ENCODE measurements at regions not wholly inside any gene's neighbourhood (a gene's known extent, or its start where the extent isn't known, plus 50 kb on each side); places are given as distances from the start of the nearest gene placed in this dataset.

DNA sequence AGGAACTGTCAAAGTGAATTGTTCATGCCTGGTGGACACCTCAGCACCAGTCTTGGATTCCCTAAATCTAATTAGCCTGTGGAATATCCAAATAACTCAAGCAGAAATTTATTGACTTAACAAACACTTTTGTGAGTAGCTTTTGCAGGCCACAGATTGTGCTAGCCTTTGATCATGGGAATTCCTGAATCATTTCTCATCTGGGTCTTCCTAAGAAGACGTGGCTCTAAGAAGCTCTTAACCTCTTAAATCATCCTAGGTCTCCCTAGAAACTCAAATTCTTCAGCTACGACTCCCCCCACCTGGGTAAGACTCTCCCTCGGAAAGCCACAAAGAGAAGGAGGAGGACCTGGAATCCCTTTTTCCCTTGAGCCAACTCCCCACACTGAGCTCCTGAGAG lies 53.8 kb upstream of the PSEN2 start:
- DNase-seq (ENCODE audit: low read depth), result no peak

DNA sequence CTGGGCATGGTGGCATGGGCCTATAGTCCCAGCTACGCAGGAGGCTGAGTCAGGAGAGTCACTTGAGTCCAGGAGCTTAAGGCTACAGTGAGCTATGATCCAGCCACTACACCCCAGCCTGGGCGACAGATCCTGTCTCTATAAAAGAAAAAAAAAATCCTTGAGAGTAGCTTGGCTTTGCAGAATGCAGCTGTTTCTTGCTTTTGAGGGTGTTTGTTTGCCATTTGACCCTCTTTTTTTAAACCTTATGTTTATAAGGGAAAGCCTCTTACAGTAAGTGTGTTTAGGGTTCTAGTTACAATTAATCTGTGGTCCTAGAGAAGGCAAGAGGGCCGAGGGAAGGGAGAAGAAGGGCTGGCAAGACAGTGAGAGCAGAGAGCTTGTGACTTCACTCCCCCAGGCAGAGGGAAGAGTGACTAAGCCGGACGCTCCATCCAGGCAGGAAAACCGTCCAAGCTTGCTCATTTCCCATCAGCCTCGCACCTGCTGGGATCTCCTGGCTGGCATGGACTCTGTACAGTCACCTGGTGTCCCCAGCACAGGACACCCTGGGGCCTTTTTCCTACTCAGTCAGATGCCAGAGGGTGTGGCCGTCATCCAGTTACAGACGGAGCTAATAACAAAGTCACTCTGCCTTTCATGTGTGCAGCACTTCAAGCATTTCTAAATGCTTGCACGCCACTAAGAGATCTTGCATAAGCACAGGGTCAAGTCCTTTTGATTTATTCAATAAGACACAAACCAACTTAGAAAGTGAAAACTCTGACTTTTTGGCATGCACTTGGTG lies 55.5 kb upstream of the PSEN2 start:
- no peak for DNase-seq (ENCODE audit: low read depth)

DNA sequence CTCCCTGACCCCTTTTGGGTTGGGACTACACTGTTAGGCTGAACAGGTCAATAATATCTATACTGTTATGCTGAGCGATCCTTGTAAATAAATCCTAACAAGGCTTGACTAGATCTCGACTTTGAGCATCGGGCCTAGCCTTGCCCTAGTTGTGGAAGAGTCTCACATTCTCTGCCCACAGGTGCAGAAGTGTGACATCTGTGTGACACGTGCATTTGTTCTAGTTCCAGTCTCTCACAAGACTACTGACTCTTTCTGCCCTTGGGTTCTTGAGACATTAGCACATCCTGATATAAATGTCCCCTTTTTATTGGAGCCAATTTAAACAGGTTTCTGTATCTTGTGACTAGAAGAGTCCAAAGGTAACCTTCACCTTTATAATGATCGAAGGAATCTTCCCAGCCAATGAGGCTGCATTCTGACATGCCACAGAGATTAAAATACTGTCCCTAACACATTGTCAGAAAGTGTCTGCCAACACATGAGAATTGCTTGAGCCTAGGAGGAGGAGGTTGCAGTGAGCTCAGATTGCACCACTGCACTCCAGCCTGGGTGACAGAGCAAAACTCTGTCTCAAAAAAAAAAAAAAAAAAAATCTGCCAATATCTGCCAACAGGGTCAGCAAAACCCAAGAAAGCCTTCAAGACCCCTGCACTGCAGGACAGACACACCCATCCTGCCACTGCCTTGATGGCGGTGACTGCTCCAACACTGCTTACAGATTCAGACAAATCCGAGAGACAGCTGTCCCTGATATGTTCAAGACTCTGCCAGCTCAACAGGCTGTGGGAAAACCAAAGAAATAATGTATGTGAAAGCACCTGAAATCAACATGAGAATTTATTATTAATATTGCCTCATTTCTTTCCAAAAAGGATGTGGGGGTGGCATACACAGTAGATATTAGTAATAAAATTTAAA lies 56.5 kb upstream of the PSEN2 start:
- no peak for DNase-seq (ENCODE audit: low read depth)

DNA sequence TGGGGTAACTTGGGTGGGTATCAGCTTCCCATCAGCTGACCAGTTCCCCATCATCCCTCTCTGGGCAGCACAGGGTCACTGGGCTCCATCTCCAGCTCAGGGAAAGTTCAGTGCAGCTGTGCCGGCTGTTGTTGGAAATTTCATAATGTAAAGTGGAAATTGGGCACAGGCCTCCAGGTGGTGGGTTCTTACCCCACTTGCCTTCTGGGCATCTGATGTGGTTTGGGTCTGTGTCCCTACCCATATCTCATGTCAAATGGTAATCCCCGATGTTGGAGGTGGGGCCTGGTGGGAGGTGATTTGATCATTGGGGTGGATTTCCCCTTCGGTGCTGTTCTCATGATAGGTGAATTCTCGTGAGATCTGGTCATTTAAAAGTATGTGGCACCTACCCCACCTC lies 59.7 kb upstream of the PSEN2 start:
- DNase-seq (ENCODE audit: low read depth), result no peak

DNA sequence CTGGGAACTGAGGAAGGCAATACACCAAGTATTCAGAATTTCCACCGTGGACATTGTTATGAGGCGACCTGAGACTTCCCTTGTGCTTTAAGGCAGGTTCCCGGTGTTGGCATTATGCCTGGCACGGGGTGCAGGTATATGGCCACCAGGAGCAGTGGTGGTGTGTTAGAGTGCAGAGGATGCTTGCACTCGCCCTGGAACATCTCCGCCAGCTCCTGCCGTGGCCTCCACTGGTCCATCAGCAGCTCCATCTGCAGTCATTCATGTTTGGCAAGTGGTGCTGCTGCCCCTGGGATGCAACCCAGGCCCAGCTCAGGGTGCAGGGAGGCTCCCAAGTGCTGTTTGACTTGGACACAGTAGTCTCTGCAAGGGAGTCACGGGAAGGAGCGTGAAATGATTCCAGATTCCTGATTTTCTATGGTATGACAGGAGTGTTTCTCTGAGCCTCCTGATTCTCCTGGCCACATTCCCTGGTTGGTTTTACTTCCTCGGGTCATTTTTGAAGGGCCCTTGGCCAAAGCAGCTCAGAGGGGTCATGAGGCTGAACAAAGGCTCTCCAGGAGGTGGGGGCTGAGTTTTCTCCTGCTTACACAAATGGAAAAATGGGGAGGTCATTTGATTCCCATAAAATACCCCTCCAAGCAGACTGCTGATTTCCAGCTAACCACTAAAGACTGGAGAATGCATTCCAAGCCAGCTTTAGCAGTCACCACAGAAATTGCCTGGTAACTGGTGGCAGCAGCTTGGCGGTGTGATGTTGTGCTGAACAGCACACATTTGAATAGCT lies 60.4 kb upstream of the PSEN2 start:
- DNase-seq (ENCODE audit: low read depth), result no peak

DNA sequence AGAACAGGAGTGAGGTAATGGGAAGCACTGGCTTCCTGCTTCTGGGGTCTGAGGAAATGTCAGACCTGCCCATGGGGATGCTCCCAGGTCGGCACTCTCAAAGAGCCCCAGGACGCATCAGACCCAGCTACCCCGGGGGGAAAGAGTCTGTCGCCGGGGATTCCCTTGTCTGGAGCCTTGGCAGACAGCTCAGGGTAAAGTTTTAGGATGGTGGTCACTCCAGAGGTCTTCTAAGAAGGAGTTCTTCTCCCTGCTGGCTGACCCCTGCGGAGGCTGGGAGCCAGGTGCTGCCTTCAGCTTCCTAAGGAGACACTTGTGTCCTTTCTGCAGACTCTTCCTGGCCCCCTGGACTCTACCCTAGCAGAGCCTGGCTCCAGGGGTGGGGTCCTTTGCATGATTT lies 61.9 kb upstream of the PSEN2 start:
- no peak for DNase-seq (ENCODE audit: low read depth)

DNA sequence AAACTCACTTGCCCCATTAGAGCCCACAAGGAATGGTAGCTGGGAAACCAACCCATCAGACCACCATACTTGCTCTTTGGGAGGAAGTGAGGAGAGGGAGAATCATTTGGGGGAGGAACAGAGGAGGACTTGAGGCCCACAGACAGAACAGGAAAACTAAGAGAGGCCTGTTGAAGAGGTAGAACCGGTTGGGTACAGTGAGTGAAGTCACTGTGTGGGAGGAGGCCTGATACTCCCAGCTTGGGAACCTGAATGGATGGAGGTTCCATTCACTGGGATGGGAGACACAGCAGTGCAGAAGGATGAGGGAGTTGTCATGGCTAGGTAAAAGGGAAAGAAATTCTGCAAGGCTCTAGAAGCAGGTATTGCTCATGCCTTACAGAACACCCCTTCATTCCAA lies 63.4 kb upstream of the PSEN2 start:
- DNase-seq (ENCODE audit: low read depth), result no peak

DNA sequence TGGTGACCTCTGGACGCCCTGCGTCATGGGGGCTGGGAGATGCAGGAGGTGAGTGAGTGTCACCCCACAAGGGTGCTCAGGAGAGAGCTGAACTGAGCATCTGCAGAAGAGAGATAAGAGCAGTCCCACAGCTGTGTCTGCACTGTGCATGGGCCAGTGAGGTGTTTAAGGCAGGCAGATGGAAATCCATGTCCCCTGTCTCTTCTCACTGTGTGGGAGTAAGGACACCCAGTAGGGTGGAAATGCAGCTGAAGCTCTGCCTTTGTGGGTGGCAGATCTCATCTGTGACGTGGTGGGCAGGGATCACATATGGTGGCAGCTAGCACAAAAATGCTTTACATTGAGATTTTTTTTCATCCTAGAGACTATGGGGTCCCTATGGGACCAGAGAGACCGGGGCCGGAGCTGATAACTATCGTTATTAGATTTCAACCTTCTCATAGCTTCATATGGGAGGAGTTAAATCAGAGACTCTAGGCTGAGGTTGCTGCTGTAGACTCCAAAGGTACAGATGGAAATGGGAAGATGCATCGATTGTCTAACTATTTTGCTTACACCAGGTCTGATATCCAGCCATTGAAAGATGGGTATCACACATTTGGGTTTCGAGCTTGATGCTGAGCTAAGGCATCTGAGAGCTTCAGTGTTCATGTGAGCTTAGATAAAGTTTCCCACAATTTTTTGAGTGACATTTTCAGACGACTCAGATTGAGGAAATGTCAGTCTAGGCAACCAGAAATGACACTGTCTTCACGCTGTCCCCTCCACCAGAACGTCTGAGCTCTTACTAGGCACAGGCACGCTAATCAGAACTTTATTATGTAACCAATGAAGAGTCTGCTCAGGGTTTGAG lies 65.3 kb upstream of the PSEN2 start:
- DNase-seq (ENCODE audit: low read depth), result no peak

DNA sequence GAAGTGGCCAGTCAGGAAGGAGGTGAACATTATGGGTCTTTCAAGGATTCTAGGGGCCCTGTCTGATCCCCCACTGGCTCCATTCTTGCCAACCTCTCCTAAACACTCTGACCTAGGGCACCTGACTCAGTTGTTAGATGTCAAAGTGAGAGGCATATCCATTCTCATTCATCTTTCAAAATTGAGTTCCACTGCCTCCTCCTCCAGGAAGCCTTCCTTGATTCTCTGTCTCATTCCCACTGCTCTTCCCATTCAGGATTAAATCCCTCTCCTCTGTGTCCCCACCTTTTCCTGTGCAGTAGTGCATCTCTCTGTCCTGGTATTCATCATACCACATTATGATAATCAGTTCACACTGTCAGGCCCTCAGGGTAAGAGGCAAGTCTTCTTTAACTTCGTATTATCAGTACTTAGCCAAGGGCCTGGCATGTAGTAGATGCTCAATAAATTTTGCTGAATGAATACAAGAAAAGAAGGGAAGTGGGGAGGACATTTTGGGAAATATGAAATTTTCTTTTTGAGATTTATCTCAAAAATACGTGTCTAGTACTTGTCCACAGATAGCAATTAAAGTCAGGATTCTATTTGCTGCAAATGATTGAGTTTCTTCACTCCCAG lies 61.8 kb upstream of the ITPKB start:
- no peak for DNase-seq (ENCODE audit: low read depth)

DNA sequence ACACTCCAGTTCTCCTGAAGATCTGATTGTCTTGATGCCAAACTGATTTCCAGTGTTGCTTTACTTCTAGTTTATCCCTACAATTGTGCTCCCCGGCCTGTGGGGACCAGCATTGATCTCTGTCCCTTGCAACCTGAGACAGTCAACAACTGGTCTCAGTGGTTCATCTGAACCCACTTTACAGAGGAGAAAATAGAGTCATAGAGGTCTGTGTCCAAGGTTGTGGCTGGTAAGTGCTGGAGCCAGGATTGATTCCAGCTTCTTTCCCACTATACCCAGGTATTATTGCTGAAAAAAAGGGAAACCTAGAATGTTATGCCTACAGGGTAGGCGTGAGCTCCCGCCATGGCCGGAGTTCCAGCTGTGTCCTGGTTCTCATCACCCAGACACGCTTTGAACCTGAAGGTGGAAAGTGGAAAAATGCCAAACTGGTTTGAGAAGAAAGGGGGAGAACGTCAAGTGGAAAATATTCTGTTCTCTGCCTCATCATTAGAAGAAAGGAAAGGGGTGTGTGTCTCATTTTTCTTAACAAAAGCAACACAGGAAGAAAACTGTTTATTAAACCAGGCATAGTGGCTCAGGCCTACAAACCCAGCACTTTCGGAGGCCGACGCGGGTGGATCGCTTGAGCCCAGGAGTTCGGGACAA lies 60.7 kb upstream of the ITPKB start:
- DNase-seq (ENCODE audit: low read depth), result no peak

DNA sequence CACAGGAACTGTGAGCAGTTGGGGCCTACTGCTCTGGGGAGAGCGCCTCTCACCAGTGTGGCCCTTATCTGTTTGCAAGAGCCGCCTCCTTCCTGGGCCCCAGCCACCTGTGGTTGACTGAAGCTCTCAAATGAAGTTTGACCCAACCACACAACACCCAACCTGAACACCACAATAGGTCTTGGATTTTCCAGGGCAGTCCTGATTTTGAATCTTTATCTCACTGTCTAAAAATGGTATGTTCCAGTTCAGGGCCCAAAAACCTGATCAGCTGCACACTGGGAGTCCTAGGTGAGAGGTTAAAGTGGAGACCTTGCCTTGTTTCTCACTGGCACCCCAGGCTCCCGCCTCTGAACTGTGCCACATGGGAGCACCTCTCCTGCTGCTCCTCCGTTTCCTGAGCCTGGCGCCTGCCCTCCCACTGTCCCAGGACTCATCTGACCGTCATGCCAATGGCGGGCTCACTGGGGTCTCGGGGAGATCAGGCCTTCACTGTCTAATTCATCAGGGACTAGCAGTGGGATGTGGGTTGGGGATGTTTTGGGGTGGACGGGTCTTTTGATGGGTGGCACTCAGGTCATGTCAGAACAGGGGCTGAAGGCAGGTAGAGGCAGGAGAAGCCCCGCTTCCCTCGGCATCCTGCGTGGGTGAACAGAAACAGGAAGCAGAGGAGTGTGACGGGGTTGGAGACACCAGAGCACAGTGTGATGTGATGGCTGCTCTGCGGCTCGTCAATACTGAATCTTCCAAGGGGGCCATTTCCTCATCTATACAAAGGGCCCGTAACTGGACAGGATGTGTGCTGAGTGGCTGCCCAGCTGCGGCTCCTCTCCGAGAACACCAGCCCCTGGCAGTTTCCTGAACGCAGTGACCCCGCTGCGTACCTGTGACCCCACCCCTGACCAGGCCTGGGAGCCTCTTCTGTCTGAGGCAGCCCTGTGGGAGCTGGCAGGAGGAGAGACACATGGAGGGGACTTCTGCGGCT lies 59.6 kb upstream of the ITPKB start:
- peak; percentile 26 for DNase-seq (ENCODE audit: low read depth)

DNA sequence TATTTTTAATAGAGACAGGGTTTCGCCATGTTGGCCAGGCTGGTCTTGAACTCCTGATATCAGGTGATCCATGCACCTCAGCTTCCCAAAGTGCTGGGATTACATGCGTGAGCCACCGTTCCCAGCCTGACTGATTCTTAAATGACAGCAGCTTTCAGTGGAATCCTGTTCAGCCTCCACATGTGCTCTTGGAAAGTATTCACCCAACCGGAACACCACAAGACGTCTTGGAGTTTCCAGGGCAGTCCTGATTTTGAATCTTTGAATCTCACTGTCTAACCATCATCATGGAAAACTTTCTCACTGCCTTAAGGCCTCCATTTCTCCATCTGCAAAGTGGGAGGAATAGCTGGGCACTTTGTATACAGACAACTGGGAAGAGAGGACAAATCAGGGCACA lies 58.1 kb upstream of the ITPKB start:
- no peak for DNase-seq (ENCODE audit: low read depth)

DNA sequence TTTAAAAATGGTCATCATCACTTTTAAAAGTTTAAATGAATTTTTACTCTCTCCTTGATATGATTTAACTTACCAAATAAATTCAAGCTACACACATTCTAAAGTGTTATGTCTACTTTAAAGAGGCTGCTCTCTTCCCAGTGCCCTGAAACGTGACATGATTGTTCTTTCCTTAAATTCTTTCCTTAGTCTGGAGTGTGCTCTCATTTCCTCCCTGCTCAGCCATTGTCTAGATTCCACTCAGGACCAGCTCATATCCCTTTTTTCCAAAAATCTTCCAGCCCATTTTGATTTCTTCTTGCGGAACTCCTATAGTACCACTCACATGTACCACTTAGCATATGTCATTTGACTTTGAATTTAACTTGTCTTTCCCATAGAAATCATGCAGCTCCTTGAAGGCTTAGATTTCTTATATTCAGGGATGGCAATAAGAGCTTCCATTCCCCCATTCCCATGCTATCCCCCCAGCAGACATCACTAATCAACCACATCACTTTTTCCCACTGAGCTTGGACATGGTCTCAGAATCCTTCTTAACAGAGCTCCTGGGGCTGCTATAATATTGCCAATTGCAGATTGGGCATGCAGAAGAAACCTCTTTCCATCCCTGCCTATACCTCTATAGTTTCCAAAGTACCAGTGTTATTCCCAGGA lies 54.7 kb upstream of the ITPKB start:
- DNase-seq (ENCODE audit: low read depth), result no peak

DNA sequence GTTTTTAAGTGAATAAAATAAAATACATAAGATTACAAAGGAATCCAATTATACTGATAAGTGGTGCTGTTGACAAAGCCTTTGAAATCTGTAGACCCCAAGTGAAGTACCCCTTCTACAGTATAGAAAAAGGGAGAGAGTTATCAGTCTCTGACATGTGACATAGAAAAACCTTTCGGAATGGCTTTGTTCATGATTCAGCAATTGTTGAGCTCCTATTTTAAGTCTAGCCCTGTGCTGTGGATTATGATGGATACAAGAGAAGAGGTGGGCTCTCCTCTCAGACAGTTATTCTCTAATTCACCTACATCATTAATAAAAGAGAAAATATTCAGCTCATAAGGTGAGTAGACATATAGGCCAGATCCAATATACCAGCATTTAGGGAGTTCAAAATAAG lies 53.3 kb upstream of the ITPKB start:
- no peak for DNase-seq (ENCODE audit: low read depth)

DNA sequence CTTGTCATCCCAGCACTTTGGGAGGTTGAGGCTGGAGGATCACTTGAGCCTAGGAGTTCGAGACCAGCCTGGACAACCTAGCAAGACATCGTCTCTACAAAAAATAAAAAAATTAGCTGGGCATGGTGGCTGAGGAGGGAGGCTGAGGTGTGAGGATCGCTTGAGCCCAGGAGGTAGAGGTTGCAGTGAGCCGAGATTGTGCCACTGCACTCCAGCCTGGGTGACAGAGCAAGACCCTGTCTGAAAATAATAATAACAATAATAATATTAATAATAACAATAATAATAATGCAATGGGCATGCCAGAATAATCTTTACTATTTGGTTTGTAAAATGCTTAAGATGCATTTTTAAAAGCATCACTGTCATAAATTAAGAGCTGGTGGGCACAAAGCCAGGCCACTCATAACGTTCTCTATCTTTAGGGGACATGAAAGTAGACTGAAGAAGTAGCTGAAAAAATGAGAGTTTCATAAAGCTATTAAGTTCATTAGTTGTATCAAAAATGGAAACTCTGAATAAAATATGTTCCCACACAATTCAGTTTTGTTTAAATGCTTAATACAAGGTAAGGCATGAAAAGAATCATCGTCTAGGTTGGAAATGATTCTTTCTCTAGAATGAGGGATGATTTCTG lies 51.6 kb upstream of the ITPKB start:
- no peak for DNase-seq (ENCODE audit: low read depth)

DNA sequence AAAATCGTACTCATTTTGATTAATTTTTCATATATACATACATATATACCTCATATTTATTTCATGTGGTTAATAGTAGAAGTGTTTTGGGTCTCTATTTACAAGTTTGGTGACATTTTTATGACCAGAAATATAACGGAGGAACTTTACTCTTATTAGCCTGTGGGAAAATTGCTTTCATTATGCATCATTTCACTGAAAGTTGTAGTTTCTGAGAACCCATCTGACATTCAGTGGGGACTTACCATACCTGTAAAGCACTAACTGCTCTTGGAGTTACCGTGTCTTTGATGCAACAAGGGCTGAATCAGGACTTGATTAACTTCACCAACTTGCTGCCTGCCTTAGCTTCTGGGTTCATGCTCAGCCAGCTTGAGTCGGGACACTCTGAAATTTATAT lies 49.9 kb upstream of the ITPKB start:
- DNase-seq (ENCODE audit: low read depth), result no peak

Measured in stimulated activated CD8-positive, alpha-beta memory T cell treated with anti-CD3 and anti-CD28 coated beads, Interleukin-12 subunit alpha, Interleukin-12 subunit beta, amount 100 ng/mL, for 4 hours (primary cell).